Activated CD8-positive, alpha-beta memory T cell treated with anti-CD3 and anti-CD28 coated beads, Interleukin-2, amount 50 U/mL, for 48 hours (primary cell): ENCODE measurements at regions not wholly inside any gene's neighbourhood (a gene's known extent, or its start where the extent isn't known, plus 50 kb on each side); places are given as distances from the start of the nearest gene placed in this dataset.
A peak's percentile ranks its signal among the peaks of the same experiment; 100 is the strongest.
"Not testable (repeated sequence)": the region's sequence is repeated elsewhere in the genome, so short reads cannot be mapped to it uniquely, and the experiment has no call there.

Source experiments
- DNase-seq: peaks from one replicate; pipeline ENCODE4 v3.0.0-alpha.2; 2020

DNA sequence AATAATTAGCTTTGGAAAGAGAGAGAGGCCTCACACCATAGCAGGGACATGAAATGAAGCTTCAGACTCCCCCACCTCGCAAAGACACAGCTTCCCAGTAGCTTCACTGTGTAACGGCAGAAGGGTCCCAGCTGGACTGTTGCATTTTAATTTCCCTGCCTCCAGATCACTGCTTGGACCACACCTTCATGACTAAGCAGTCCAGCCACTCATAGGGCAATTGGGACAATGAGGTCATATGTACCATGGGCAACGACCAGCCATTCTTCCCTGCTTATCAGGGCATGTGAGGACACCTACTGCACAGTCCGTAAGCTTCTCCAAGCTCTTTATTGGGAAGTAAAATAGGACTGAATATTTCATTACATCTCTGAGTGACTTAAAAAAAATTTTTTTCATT, 183.0 kb downstream of the MREG start:
- DNase-seq, result no peak

DNA sequence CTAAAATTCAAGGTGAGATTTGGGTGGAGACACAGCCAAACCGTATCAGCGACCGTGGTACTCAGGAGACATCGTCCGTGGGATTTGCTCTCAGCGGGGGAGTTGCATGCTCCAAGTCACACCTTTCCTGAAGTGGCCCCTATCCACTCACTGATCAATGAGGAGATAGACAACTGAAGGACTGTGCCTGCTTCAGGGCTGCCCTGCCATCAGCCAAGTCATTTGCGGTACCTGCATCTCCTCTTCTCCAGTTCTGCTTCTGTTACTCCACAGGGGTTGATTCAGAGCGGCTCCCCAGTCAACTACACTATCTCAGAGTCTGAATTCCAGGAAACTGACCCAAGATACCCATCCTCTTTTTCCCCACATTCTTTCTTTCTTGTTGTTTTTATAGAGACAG, 184.1 kb downstream of the MREG start:
- DNase-seq, result no peak

DNA sequence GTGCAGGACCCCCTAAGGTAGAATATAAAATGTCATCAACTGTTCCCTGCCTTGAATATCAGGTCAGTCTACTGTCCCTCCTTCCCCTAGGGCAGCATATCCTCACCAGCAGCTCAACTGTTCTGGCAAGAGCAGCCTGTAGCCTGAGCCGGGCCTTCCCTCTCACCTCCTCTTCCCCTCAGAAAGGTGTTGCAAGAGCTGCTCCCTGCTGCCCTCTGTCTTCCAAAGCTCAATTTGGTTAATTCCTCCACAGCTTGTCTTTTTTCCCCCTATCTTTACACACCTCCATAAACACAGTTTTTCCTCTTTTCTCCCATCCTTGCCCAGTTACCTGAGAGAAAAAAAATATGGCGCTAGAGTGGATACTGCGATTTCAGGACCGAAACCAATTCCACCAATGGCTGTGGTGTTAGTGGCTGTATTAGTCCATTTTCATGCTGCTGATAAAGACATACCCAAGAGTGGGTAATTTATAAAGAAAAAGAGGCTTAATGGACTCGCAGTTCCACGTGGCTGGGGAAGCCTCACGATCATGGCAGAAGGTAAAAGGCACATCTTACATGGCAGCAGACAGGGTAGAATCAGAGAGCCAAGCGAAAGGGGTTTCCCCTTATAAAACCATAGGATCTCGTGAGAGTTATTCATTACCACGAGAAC, 184.7 kb downstream of the MREG start:
- DNase-seq, result peak; percentile 59

DNA sequence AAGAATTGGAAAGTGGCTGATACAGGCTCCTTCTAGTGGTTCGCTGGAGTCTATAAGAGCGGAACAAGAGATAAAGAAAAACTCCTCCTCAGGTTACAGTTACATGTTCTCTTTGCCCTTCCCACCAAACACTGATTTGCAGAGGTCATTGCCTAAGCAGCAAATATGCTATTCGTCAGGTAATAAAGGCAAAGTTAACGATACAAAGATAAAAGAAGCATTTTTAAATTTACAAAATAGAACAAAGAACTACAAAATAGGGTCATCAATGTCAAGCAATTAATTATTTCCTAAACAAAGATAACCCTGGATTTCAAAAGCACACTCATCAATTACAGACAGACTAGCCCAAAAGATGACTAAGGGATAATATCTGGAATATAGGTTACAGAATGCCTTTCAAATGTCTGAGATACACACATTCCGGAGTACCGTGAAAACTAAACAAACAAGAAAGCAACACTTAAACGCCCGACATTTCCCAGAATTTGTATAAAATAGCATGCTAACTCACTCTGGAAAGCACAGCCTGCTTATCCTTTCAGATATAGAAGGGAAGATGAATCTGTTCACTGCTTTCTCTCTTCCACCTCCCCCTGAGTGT, 186.4 kb downstream of the MREG start:
- DNase-seq, result no peak

DNA sequence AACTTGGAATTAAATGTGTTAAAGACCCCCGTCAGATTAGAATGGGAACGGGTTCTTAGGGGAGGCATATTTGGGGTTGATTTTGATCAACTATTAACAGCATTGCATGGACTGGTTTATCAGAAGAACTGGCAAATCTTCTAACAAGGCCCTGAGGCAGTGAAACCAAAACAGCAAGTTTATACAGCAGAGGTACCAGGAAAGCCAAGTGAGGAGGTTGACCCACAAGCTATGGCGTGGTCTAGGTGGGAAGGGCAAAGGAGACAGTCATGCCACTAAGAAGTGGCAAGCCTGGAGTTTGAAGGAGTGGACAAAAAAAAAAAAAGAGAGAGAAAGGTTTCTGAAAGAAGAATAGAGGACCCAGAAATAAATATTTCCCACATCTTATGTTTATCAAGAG, 187.0 kb downstream of the MREG start:
- DNase-seq, result no peak

GRCh38 chr2:215825707-215826106, 187.6 kb downstream of the MREG start:
- no peak for DNase-seq

DNA sequence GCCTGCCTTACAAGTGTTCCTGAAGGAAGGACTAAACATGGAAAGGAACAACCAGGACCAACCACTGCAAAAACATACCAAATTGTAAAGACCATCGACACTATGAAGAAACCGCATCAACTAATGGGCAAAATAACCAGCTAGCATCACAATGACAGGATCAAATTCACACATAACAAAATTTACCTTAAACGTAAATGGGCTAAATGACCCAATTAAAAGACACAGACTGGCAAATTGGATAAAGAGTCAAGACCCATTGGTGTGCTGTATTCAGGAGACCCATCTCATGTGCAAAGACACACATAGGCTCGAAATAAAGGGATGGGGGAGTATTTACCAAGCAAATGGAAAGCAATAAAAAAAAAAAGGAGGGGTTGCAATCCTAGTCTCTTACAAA, 192.1 kb downstream of the MREG start:
- DNase-seq, result not testable (repeated sequence)

- not testable (repeated sequence) for DNase-seq
These were observed 193.6 kb downstream of the MREG start for GRCh38 chr2:215819713-215820112.

DNA sequence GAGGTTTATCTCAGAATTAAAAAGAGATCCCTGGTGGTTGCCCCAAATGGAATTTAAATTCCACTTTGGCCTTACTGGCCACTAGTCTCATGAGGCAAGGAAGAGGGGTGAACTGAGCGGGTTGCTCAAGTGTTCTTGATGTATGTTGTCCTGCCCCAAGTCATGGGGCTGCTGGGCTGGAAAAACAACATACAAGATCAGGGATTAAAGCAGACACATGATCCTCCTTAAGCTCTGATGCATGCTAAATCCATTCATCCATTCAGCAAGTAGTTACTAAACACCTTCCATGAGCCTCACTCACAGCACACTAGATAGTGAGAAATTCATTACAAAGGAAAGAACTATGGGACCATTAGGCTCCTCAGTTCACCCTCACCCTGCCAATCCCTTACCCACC, 196.3 kb downstream of the MREG start:
- no peak for DNase-seq

- DNase-seq, result no peak
These were observed 196.9 kb downstream of the MREG start for GRCh38 chr2:215816424-215816823.

GRCh38 chr2:215815960-215816359, 197.4 kb downstream of the MREG start:
- no peak for DNase-seq

- no peak for DNase-seq
These were observed 200.4 kb downstream of the MREG start for GRCh38 chr2:215812966-215813365.

- DNase-seq, result no peak
These were observed 201.7 kb downstream of the MREG start for GRCh38 chr2:215811409-215812345.

DNA sequence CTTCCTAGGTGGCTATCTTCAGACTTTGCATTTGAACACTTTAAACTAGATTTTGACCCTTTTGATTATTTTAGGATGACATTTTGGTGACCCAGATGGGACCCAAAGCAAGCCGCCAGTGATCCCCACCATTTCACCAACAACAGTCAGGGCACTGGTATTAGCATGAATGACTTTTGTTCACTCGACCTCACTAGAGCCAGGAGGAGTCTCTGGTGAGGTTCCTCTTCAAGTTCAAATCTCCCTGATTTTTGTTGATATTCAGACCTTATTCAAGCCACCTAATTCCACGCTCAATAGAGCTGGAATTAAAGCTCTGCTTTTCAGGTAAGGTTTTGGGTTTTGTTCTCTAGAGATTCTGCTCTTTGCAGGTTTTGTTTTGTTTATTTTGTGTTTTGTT, 202.3 kb downstream of the MREG start:
- no peak for DNase-seq

GRCh38 chr2:215808996-215809395, 204.4 kb downstream of the MREG start:
- DNase-seq, result no peak

DNA sequence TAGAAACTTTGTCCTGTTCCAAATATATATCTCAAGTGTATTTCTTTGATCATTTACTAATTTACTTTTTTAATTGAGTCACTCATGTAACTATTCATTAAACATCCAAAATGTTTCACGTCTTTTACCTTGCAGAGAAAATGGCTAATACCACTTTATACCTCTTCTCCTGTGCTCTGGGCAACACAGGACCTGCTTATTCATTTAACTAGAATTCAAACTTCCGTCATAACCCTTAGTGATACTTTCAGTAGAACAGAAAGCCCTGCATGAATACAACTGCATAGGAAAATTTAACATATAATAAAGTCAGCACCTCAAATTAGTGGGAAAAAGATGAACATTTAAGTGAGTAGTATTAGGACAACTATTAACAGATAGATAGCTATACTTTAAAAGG, 205.2 kb downstream of the MREG start:
- DNase-seq, result no peak

DNA sequence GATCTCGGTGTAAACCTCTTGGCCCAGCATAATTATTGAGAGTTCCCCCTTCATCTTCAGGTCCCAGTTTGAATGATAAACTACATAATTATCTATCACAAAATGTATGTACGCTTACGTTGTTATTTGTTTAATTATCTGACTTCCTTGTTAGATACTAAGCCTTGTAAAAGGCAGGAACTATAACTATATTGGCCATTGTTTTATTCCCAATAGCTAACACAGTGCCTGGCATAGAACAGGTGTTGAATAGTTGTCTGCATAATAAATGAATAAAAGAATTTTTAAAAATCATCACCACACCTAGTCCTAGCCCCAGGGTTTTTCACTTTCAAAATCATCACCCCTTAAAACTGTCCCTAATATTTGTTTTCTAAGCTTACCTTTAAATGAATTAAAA, 207.9 kb downstream of the MREG start:
- no peak for DNase-seq

DNA sequence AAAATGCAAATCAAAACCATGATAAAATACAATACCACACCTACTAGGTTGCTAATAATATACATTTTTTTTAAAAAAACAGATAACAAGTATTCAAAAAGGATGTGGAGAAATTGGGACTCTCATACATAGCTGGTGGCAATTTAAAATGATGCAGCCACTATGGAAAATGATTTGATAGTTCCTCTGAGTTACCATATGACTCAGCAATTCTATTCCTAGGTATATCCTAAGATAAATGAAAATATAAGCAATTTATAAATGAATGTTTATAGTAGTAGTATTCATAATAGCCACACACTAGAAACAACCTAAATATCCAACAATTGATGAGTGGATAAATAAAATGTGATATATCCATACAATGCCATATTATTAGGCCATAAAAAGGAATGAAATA, 210.2 kb downstream of the MREG start:
- no peak for DNase-seq

GRCh38 chr2:215799194-215799593, 214.2 kb downstream of the MREG start:
- no peak for DNase-seq

- DNase-seq, result no peak
These were observed 215.7 kb downstream of the MREG start for GRCh38 chr2:215797676-215798075.

DNA sequence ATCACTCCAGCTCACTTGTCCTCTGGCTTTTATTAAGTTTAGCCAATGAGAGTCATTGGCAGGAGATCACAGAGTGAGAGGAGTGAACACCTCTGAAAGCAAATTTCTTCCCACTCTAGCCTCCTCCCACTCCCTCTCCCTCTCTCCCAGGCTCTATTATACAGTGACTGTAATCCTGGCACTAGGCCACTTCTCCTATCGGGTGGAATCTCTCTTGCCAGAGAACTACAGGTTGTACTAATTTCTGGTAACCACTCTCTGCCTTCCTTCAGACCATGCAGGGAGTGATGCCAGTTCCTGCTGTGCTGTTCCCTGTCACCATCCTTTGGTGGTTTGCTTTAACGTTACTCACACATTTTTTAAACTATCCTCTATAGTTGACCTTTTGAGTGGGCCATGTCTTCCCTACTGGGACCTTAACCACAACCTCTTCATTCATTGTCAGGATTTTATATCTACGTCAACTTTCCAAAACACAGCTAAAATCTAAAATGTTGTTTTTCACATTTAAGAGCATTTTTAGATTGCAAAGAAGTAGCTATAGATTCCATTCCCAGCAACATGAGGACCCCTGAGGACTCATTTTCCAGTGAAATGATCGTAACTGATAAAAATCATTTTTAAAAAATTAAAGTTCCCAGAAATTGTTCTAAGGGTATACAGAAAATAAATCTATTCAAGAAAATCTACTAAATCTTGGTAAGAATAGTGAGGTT, 217.1 kb downstream of the MREG start:
- DNase-seq, result no peak

GRCh38 chr2:215794829-215795546, 218.4 kb downstream of the MREG start:
- DNase-seq, result no peak
